Transverse colon (tissue), 4 donors: ENCODE measurements at regions not wholly inside any gene's neighbourhood (a gene's known extent, or its start where the extent isn't known, plus 50 kb on each side); places are given as distances from the start of the nearest gene placed in this dataset.

Experiments used
- DNase-seq: peaks from one replicate; pipeline ENCODE4 v3.0.0-alpha.2; 2019
- H3K27ac ChIP-seq, 4 donors: fragments of 200-600 bp; sonication (generic); 2 replicates each; pipeline ENCODE4 v1.5.1; 2016 to 2018; ENCODE audit warnings: inconsistent platforms in 4 of 4
- H3K27me3 ChIP-seq: fragments of 200-600 bp; sonication (generic); 2 replicates; pipeline ENCODE4 v1.5.1; 2017; ENCODE audit warnings: inconsistent platforms
- H3K36me3 ChIP-seq, 4 donors: fragments of 200-600 bp; sonication (generic); 2 replicates each; pipeline ENCODE4 v1.5.1; 2017 to 2019; ENCODE audit warnings: inconsistent platforms in 4 of 4
- H3K4me1 ChIP-seq, 4 donors: fragments of 200-600 bp; sonication (generic); 2 replicates each; pipeline ENCODE4 v1.5.1; 2017 to 2020; ENCODE audit warnings: inconsistent platforms in 4 of 4
- H3K4me3 ChIP-seq, 4 donors: fragments of 200-600 bp; sonication (generic); 1 replicate in 1 of 4; 2 replicates in 3 of 4; pipeline versions ENCODE4 v1.5.1 to v1.6.1; 2017 to 2019; ENCODE audit warnings: inconsistent platforms in 4 of 4
- H3K9me3 ChIP-seq, 2 donors: fragments of 200-600 bp; sonication (generic); 2 replicates each; pipeline ENCODE4 v1.5.1; 2017 to 2019; ENCODE audit warnings: inconsistent platforms in 2 of 2
- EP300 ChIP-seq: sonication (generic); formaldehyde crosslinking; IDR thresholded peaks from one replicate; pipeline ENCODE4 v1.6.1; 2017; ENCODE audit warnings: antibody characterized with exemption, low read depth
- POLR2A ChIP-seq: fragments of 450-650 bp; IDR thresholded peaks from one replicate; pipeline ENCODE4 v1.6.1; 2016; ENCODE audit warnings: antibody characterized with exemption, mild to moderate bottlenecking, moderate library complexity
- POLR2AphosphoS5 ChIP-seq, 3 donors: sonication (generic); formaldehyde crosslinking; IDR thresholded peaks; one replicate each; pipeline ENCODE4 v1.6.1; 2016; ENCODE audit warnings: antibody characterized with exemption in 3 of 3
- WGBS, 2 donors: methylation state at CpG; one replicate each; pipeline ENCODE4 v1.1.5; 2018; ENCODE audit warnings: low coverage in 1 of 2; 5-methylcytosine and 5-hydroxymethylcytosine counted together
- in situ Hi-C, 4 donors: fragments of 200-750 bp; cut with MboI; loops; one replicate each; pipeline versions ENCODE4 v1.15.0 to v1.15.1; 2017; ENCODE audit warnings: low sequenced_read_pairs in 3 of 4, low pct_ligation_motif_present in 1 of 4, low pct_unique_long_range_greater_than_20kb in 1 of 4
- intact Hi-C: fragments of 100-400 bp; cut with DNase I; formaldehyde crosslinking; loops from one replicate; pipeline ENCODE4 v1.15.1; 2023; ENCODE audit warnings: low total_unique reads
- TF ChIP-seq, protein P1 (sequence below), 5 experiments: fragments of 200-600 bp in 3 of 5; fragments of 450-650 bp in 2 of 5; sonication (generic) in 3 of 5; IDR thresholded peaks; 1 replicate in 2 of 5; 2 replicates in 3 of 5; pipeline ENCODE4 v1.5.1; 2016 to 2017; ENCODE audit warnings: antibody characterized with exemption in 5 of 5, inconsistent platforms in 3 of 5, mild to moderate bottlenecking in 2 of 5, moderate library complexity in 1 of 5

DNA sequence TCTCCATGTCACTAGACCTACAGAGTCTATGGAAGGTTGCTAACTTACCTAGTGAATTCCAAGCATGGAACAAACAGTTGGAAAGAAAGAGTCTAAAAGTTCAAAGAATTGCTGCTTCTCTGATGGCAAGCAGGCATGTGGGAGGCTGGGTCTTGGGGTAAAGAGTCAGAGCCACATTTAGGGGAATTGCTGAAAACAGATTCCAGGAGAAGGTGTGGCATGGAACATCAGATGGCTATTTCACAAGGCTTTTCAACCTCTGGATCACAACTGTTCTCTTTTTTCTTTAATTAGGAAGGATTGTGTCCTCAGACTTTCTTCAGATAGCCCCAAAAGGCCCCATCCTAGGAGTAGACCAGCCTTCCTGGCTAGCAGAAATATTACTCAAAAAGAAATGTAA is 601.5 kb downstream of the MAFB start:
- no peak overlapping the region for H3K4me3 ChIP-seq
- in situ Hi-C loops (no loop called here), intact Hi-C loops (no loop called here)
- H3K4me1 ChIP-seq, result no peaks in the 10 kb centered on the region
- H3K27me3 ChIP-seq, result no peaks in the 10 kb centered on the region
- no peak for DNase-seq
- H3K9me3 ChIP-seq, result no peaks in the 10 kb centered on the region
- TF ChIP-seq, protein P1, sequence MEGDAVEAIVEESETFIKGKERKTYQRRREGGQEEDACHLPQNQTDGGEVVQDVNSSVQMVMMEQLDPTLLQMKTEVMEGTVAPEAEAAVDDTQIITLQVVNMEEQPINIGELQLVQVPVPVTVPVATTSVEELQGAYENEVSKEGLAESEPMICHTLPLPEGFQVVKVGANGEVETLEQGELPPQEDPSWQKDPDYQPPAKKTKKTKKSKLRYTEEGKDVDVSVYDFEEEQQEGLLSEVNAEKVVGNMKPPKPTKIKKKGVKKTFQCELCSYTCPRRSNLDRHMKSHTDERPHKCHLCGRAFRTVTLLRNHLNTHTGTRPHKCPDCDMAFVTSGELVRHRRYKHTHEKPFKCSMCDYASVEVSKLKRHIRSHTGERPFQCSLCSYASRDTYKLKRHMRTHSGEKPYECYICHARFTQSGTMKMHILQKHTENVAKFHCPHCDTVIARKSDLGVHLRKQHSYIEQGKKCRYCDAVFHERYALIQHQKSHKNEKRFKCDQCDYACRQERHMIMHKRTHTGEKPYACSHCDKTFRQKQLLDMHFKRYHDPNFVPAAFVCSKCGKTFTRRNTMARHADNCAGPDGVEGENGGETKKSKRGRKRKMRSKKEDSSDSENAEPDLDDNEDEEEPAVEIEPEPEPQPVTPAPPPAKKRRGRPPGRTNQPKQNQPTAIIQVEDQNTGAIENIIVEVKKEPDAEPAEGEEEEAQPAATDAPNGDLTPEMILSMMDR (IDR thresholded peaks at IDR 0.05), result no peak
- TF ChIP-seq POLR2AphosphoS5 (IDR thresholded peaks at IDR 0.05) (no peak), EP300 (no peak), POLR2A (no peak)
- no peaks in the 10 kb centered on the region for H3K36me3 ChIP-seq
- H3K27ac ChIP-seq, result no peak overlapping the region

DNA sequence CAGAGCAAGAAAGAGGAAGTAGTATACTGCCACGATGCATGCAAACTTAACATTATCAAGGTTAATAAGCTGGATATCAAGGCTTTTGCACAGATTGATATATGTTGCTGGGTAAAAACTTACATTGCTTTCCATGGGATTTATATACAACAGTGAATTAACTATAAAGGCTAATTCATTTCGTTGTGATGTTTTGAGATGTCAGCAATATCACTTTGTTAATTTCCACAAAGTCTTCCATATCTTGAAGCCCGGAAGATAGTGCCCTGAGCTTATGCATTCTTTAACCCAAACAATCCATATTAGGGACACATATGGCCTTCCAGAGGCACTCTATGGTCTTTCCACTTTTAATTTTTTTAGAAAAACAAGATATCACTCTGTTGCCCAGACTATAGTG is 603.5 kb downstream of the MAFB start:
- H3K27ac ChIP-seq, result no peak overlapping the region
- H3K36me3 ChIP-seq, result no peaks in the 10 kb centered on the region
- intact Hi-C loops (no loop called here), in situ Hi-C loops (no loop called here)
- 74 to 78% methylated on average over 3 of the region's 3 CpGs for WGBS, 2 donors
- no peak overlapping the region for H3K4me3 ChIP-seq
- H3K9me3 ChIP-seq, result no peaks in the 10 kb centered on the region
- H3K27me3 ChIP-seq, result no peaks in the 10 kb centered on the region
- H3K4me1 ChIP-seq, result no peaks in the 10 kb centered on the region
- DNase-seq, result no peak
- TF ChIP-seq EP300 (no peak), POLR2A (no peak), POLR2AphosphoS5 (IDR thresholded peaks at IDR 0.05) (no peak)
- TF ChIP-seq, protein P1 (IDR thresholded peaks at IDR 0.05), result no peak

DNA sequence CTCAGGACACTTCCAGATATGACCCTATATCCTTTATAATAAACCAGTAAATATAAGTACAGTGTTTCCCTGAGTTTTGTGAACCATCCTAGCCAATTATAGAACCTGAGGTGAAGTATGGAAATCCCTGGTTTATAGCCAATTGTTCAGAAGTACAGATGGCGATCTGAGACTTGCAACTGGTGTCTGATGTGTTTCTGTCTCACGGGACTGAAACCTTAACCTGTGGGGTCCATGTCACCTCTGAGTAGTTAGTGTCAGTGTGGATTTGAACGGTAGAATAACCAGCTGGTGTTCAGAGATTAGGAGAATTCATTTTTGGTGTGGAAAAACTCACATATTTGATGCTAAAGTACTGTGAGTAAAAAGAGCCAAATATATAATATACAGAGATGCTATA is 606.6 kb downstream of the MAFB start:
- Histone ChIP-seq H3K27me3 (no peaks in the 10 kb centered on the region), H3K27ac (no peak overlapping the region), H3K36me3 (no peaks in the 10 kb centered on the region), H3K9me3 (no peaks in the 10 kb centered on the region), H3K4me1 (no peaks in the 10 kb centered on the region), H3K4me3 (no peak overlapping the region)
- TF ChIP-seq, protein P1 (IDR thresholded peaks at IDR 0.05), result no peak
- TF ChIP-seq POLR2AphosphoS5 (IDR thresholded peaks at IDR 0.05) (no peak), POLR2A (no peak), EP300 (no peak)
- DNase-seq, result no peak
- WGBS, 2 donors, result 66 to 79% methylated on average over 3 of the region's 3 CpGs
- intact Hi-C loops, result no loop called here
- in situ Hi-C loops, result no loop called here

DNA sequence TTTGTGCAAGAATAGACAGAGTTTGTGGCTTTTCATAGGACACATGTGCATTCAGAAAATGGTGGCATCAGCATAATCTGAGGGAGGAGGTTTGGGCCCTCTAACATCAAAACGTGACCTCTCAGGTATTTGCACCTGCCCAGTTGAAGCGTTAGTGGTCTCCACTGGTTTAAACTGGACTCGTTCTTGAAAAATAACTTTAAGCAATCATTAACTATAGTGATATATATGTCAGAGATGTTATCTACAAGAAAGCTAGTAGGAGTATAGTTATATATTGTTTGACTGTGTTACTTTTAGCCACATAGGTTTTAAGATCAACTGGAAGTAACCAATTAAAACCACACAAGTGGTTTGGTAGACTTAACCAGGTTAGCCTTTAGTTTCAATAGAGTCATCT is 607.4 kb downstream of the MAFB start:
- Histone ChIP-seq H3K9me3 (no peaks in the 10 kb centered on the region), H3K36me3 (no peaks in the 10 kb centered on the region), H3K4me1 (no peaks in the 10 kb centered on the region), H3K4me3 (no peak overlapping the region), H3K27ac (no peak overlapping the region), H3K27me3 (no peaks in the 10 kb centered on the region)
- no peak for DNase-seq
- in situ Hi-C loops (no loop called here), intact Hi-C loops (no loop called here)
- WGBS, 2 donors, result 55 to 67% methylated on average over 3 of the region's 3 CpGs
- TF ChIP-seq POLR2AphosphoS5 (IDR thresholded peaks at IDR 0.05) (no peak), EP300 (no peak), POLR2A (no peak)
- TF ChIP-seq, protein P1 (IDR thresholded peaks at IDR 0.05), result no peak
